H9 (cell line): ENCODE measurements at regions not wholly inside any gene's neighbourhood (a gene's known extent, or its start where the extent isn't known, plus 50 kb on each side); places are given as distances from the start of the nearest gene placed in this dataset.

ENCODE experiments used
- DNase-seq: peaks from one replicate; pipeline ENCODE4 v3.0.0-alpha.2; 2017
- H2AFZ ChIP-seq: one replicate; pipeline ENCODE4 v1.6.1; 2013; ENCODE audit warnings: mild to moderate bottlenecking, low read length, control low read depth, moderate library complexity
- H2AK5ac ChIP-seq: 2 replicates; pipeline ENCODE4 v1.6.1; 2013; ENCODE audit warnings: low read length, control low read depth, mixed read lengths; ENCODE audit not compliant: insufficient read length
- H2BK120ac ChIP-seq: one replicate; pipeline ENCODE4 v1.6.1; 2013; ENCODE audit warnings: low read depth, mild to moderate bottlenecking, low read length, control low read depth, inconsistent platforms; ENCODE audit not compliant: poor library complexity, severe bottlenecking
- H2BK12ac ChIP-seq: 2 replicates; pipeline ENCODE4 v1.6.1; 2013; ENCODE audit warnings: low read length, control low read depth, mixed read lengths, low read depth; ENCODE audit not compliant: insufficient read length
- H2BK15ac ChIP-seq: 2 replicates; pipeline ENCODE4 v1.6.1; 2013; ENCODE audit warnings: low read depth, low read length, control low read depth
- H2BK20ac ChIP-seq: one replicate; pipeline ENCODE4 v1.6.1; 2013; ENCODE audit warnings: low read depth, mild to moderate bottlenecking, low read length, control low read depth, inconsistent platforms; ENCODE audit not compliant: poor library complexity, severe bottlenecking
- H2BK5ac ChIP-seq: 2 replicates; pipeline ENCODE4 v1.6.1; 2013; ENCODE audit warnings: low read length, control low read depth, mixed read lengths; ENCODE audit not compliant: insufficient read length
- H3K14ac ChIP-seq: 2 replicates; pipeline ENCODE4 v1.6.1; 2013; ENCODE audit warnings: low read length, control low read depth; ENCODE audit not compliant: insufficient read depth
- H3K18ac ChIP-seq: 2 replicates; pipeline ENCODE4 v1.6.1; 2013; ENCODE audit warnings: low read depth, mild to moderate bottlenecking, mixed read lengths, low read length, control low read depth; ENCODE audit not compliant: insufficient read length
- H3K23ac ChIP-seq: 2 replicates; pipeline ENCODE4 v1.6.1; 2013; ENCODE audit warnings: low read length, control low read depth, mixed read lengths, low read depth; ENCODE audit not compliant: insufficient read length
- H3K23me2 ChIP-seq: 2 replicates; pipeline ENCODE4 v1.6.1; 2013; ENCODE audit warnings: low read depth, mild to moderate bottlenecking, mixed read lengths, low read length, control low read depth; ENCODE audit not compliant: insufficient read length, poor library complexity, severe bottlenecking
- H3K27ac ChIP-seq: 2 replicates; pipeline ENCODE4 v1.5.1; 2013; ENCODE audit warnings: low read length, control low read depth, mixed read lengths, low read depth; ENCODE audit not compliant: insufficient read length
- H3K27me3 ChIP-seq: 2 replicates; pipeline ENCODE4 v1.6.1; 2013; ENCODE audit warnings: low read length, control low read depth, inconsistent platforms; ENCODE audit not compliant: insufficient read depth
- H3K4ac ChIP-seq: 2 replicates; pipeline ENCODE4 v1.6.1; 2013; ENCODE audit warnings: low read depth, mild to moderate bottlenecking, control low read depth, inconsistent platforms, low read length, moderate library complexity
- H3K4me1 ChIP-seq: 2 replicates; pipeline ENCODE4 v1.6.1; 2013; ENCODE audit warnings: low read length, control low read depth, inconsistent platforms; ENCODE audit not compliant: insufficient read depth
- H3K4me2 ChIP-seq: 2 replicates; pipeline ENCODE4 v1.6.1; 2013; ENCODE audit warnings: low read length, control low read depth, mixed read lengths; ENCODE audit not compliant: insufficient read length, insufficient read depth
- H3K56ac ChIP-seq: 2 replicates; pipeline ENCODE4 v1.6.1; 2013; ENCODE audit warnings: low read depth, mild to moderate bottlenecking, mixed read lengths, low read length, control low read depth; ENCODE audit not compliant: insufficient read length
- H3K79me1 ChIP-seq: 2 replicates; pipeline ENCODE4 v1.6.1; 2013; ENCODE audit warnings: low read depth, mild to moderate bottlenecking, moderate library complexity, low read length, control low read depth, inconsistent platforms; ENCODE audit not compliant: insufficient read depth, poor library complexity, severe bottlenecking
- H3K79me2 ChIP-seq: 2 replicates; pipeline ENCODE4 v1.6.1; 2013; ENCODE audit warnings: low read length, control low read depth, inconsistent platforms; ENCODE audit not compliant: insufficient read depth
- H3K9ac ChIP-seq: 2 replicates; pipeline ENCODE4 v1.6.1; 2013; ENCODE audit warnings: low read length, control low read depth, mixed read lengths; ENCODE audit not compliant: insufficient read length; ENCODE audit errors: extremely low read depth
- H3K9me3 ChIP-seq: one replicate; pipeline ENCODE4 v1.6.1; 2013; ENCODE audit warnings: low read depth, low read length, inconsistent platforms; ENCODE audit not compliant: control insufficient read depth
- H3T11ph ChIP-seq: one replicate; pipeline ENCODE4 v1.6.1; 2013; ENCODE audit warnings: mild to moderate bottlenecking, low read length, control low read depth, inconsistent platforms
- H4K20me1 ChIP-seq: one replicate; pipeline ENCODE4 v1.6.1; 2013; ENCODE audit not compliant: control insufficient read depth, insufficient read length, insufficient read depth
- H4K5ac ChIP-seq: 2 replicates; pipeline ENCODE4 v1.6.1; 2013; ENCODE audit warnings: low read depth, mild to moderate bottlenecking, mixed read lengths, low read length, control low read depth; ENCODE audit not compliant: insufficient read length
- H4K8ac ChIP-seq: replicated peaks from 2 replicates; pipeline ENCODE4 v1.6.1; 2013; ENCODE audit warnings: low read length, control low read depth, mixed read lengths, low read depth; ENCODE audit not compliant: insufficient read length
- H4K91ac ChIP-seq: 2 replicates; pipeline ENCODE4 v1.6.1; 2013; ENCODE audit warnings: low read depth, mild to moderate bottlenecking, moderate library complexity, mixed read lengths, low read length, control low read depth; ENCODE audit not compliant: insufficient read length
- H3K27ac Mint-ChIP-seq, 3 experiments: 2 replicates in 2 of 3; 3 replicates in 1 of 3; pipeline ENCODE4 v1.8.0; 2020 to 2021; ENCODE audit warnings: mixed read lengths in 3 of 3, mild to moderate bottlenecking in 1 of 3, moderate library complexity in 1 of 3
- H3K27me3 Mint-ChIP-seq: 2 replicates; pipeline ENCODE4 v1.8.0; 2021; ENCODE audit warnings: low read depth, mild to moderate bottlenecking, moderate library complexity, mixed read lengths
- H3K36me3 Mint-ChIP-seq, 3 experiments: 2 replicates in 2 of 3; 3 replicates in 1 of 3; pipeline ENCODE4 v1.8.0; 2020 to 2021; ENCODE audit warnings: low read depth in 3 of 3, mixed read lengths in 3 of 3; ENCODE audit not compliant: insufficient read depth in 1 of 3
- H3K4me1 Mint-ChIP-seq, 2 experiments: 2 replicates each; pipeline ENCODE4 v1.8.0; 2020; ENCODE audit warnings: mixed read lengths in 2 of 2
- H3K4me3 Mint-ChIP-seq, 2 experiments: 2 replicates in 1 of 2; 3 replicates in 1 of 2; pipeline ENCODE4 v1.8.0; 2020 to 2021; ENCODE audit warnings: mild to moderate bottlenecking in 2 of 2, mixed read lengths in 2 of 2, moderate library complexity in 1 of 2
- H3K9me3 Mint-ChIP-seq, 2 experiments: 2 replicates in 1 of 2; 3 replicates in 1 of 2; pipeline ENCODE4 v1.8.0; 2020; ENCODE audit warnings: mild to moderate bottlenecking in 2 of 2, mixed read lengths in 2 of 2, moderate library complexity in 1 of 2
- CTCF ChIP-seq: fragments of 200-600 bp; sonication (generic); conservative IDR thresholded peaks from 3 replicates; pipeline ENCODE4 v1.8.0; 2021; ENCODE audit warnings: antibody characterized with exemption, mild to moderate bottlenecking

GRCh38 chr4:93960450-93960849 lies 131.9 kb downstream of the ATOH1 start:
- Histone ChIP-seq H4K8ac (no peak overlapping the region), H3K27ac (no peak overlapping the region), H3K23ac (no peak overlapping the region), H3K4ac (no peak overlapping the region), H2BK120ac (no peak overlapping the region), H3T11ph (no peak overlapping the region), H3K14ac (no peak overlapping the region), H3K4me2 (no peak overlapping the region), H4K5ac (no peak overlapping the region), H2BK15ac (no peak overlapping the region), H3K18ac (no peak overlapping the region), H3K4me1 (peaks cover 2% of the 10 kb centered on the region; the same call in 1 of the 2 replicates), H3K23me2 (no peaks in the 10 kb centered on the region), H3K56ac (no peak overlapping the region), H3K79me1 (no peaks in the 10 kb centered on the region), H4K20me1 (no peaks in the 10 kb centered on the region), H3K9me3 (no peaks in the 10 kb centered on the region), H2BK20ac (no peak overlapping the region), H2BK5ac (no peak overlapping the region), H3K9ac (no peak overlapping the region), H4K91ac (no peak overlapping the region), H2BK12ac (no peak overlapping the region), H2AFZ (no peak overlapping the region), H2AK5ac (no peak overlapping the region), H3K79me2 (no peaks in the 10 kb centered on the region), H3K27me3 (no peaks in the 10 kb centered on the region)
- no peaks in the 10 kb centered on the region for H3K9me3 Mint-ChIP-seq
- H3K4me1 Mint-ChIP-seq, result peaks cover 13 to 18% of the 10 kb centered on the region in 2 experiments
- H3K27me3 Mint-ChIP-seq, result no peaks in the 10 kb centered on the region
- DNase-seq, result no peak
- no peak overlapping the region for H3K4me3 Mint-ChIP-seq
- peak overlapping the region in 2 of 3 experiments; percentile 67 to 74; a peak in 2 of 7 replicates for H3K27ac Mint-ChIP-seq
- H3K36me3 Mint-ChIP-seq, result 0 out of 7 replicates have a peak, but pooled peaks cover 0 to 3% (median 0%) of the 10 kb centered on the region in 3 experiments
- TF ChIP-seq CTCF, result no peak
